ENCODE measurements at regions not wholly inside any gene's neighbourhood (a gene's known extent, or its start where the extent isn't known, plus 50 kb on each side); places are given as distances from the start of the nearest gene placed in this dataset.

DNA sequence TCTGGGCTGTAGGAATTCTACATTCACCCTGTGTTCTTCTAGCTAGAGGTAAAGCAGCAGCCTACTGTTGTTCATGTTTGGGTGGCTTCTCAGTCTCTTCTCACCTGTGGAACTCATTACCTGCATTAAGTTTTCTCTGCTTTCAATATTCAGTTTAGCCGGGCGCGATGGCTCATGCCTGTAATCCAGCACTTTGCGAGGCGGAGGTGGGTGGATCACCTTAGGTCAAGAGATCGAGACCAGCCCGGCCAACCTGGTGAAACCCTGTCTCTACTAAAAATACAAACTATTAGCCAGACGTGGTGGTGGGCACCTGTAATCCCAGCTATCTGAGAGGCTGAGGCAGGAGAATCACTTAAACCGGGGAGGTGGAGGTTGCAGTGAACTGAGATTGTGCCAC lies 139.8 kb upstream of the UBE2E3 start:
- TF ChIP-seq, protein P1, sequence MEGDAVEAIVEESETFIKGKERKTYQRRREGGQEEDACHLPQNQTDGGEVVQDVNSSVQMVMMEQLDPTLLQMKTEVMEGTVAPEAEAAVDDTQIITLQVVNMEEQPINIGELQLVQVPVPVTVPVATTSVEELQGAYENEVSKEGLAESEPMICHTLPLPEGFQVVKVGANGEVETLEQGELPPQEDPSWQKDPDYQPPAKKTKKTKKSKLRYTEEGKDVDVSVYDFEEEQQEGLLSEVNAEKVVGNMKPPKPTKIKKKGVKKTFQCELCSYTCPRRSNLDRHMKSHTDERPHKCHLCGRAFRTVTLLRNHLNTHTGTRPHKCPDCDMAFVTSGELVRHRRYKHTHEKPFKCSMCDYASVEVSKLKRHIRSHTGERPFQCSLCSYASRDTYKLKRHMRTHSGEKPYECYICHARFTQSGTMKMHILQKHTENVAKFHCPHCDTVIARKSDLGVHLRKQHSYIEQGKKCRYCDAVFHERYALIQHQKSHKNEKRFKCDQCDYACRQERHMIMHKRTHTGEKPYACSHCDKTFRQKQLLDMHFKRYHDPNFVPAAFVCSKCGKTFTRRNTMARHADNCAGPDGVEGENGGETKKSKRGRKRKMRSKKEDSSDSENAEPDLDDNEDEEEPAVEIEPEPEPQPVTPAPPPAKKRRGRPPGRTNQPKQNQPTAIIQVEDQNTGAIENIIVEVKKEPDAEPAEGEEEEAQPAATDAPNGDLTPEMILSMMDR (IDR thresholded peaks at IDR 0.05): no peak
- TF ChIP-seq POLR2A (IDR thresholded peaks at IDR 0.05): no peak
